ENCODE measurements at regions not wholly inside any gene's neighbourhood (a gene's known extent, or its start where the extent isn't known, plus 50 kb on each side); places are given as distances from the start of the nearest gene placed in this dataset.
A peak's percentile ranks its signal among the peaks of the same experiment; 100 is the strongest.

DNA sequence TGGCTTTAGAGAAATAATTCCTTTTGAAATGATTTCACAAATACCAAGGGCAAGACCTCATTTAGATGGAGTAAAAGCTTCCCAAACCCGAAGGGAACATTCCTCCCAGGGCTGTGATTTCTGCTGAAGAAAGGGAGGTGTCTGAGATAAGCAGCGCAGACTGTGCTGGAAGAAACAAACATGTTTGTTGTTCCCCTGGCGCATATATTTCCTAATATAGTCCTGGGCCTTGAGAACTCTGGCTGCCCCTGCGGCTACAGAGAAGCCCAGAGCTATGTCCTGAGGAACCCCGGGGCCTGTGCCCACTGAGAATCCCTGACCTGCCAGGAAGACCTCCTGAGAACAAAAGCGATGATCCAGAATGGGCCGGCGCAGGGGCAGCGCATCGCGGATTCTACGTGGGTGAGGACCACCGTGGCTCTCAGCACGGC, 372.6 kb upstream of the NT5C1B start:
- WGBS, 2 donors, result 89 to 91% methylated on average over 14 of the region's 14 CpGs

DNA sequence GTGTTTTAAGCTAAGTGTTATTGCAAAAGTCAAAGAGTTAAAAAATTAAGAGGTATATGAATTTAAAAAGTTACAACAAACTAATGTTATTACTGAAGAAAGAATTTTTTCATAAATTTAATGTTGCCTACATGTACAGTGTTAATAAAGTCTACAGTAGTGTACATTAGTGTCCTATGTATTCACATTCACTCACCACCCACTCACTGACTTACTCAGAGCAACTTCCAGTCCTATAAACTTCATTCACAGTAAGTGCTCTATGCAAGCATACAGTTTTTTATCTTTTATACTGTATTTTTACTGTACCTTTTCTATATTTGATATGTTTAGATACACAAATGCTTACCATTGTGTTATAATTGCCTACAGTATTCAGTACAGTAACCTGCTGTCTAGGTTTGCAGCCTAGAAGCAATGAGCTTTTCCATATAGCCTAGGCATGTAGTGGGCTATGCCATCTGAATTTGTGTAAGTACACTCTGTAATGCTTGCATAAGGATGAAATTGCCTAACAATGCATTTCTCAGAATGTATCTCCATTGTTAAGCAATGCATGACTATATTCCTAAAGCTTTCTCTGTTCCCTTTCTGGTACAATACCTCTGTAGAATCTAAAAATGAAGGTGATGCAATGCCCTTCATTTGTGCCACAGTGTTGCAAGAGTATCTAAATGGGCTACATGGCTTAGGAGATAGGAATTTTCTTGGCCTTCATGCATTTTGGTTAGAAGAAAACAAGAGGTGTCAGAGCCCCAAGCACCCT, 370.8 kb upstream of the NT5C1B start:
- no peak for ATAC-seq (ENCODE audit: low FRiP score in 2 of 2)
- Histone ChIP-seq H3K9me3 (no peaks in the 10 kb centered on the region), H3K4me1 (no peaks in the 10 kb centered on the region), H3K36me3 (no peaks in the 10 kb centered on the region), H3K27ac (no peak overlapping the region), H3K27me3 (no peaks in the 10 kb centered on the region), H3K4me3 (no peak overlapping the region)
- no peak for DNase-seq
- TF ChIP-seq EP300 (IDR thresholded peaks at IDR 0.05), result no peak
- no peak for TF ChIP-seq POLR2AphosphoS5 (IDR thresholded peaks at IDR 0.05)
- TF ChIP-seq, protein P1, sequence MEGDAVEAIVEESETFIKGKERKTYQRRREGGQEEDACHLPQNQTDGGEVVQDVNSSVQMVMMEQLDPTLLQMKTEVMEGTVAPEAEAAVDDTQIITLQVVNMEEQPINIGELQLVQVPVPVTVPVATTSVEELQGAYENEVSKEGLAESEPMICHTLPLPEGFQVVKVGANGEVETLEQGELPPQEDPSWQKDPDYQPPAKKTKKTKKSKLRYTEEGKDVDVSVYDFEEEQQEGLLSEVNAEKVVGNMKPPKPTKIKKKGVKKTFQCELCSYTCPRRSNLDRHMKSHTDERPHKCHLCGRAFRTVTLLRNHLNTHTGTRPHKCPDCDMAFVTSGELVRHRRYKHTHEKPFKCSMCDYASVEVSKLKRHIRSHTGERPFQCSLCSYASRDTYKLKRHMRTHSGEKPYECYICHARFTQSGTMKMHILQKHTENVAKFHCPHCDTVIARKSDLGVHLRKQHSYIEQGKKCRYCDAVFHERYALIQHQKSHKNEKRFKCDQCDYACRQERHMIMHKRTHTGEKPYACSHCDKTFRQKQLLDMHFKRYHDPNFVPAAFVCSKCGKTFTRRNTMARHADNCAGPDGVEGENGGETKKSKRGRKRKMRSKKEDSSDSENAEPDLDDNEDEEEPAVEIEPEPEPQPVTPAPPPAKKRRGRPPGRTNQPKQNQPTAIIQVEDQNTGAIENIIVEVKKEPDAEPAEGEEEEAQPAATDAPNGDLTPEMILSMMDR (IDR thresholded peaks at IDR 0.05), result no peak
- TF ChIP-seq POLR2A (IDR thresholded peaks at IDR 0.05), result no peak

More for the DNA sequence above, 372.6 kb upstream of the NT5C1B start:
- TF ChIP-seq, protein P1 (IDR thresholded peaks at IDR 0.05), result no peak
- TF ChIP-seq EP300 (IDR thresholded peaks at IDR 0.05) (no peak), POLR2AphosphoS5 (IDR thresholded peaks at IDR 0.05) (no peak), POLR2A (IDR thresholded peaks at IDR 0.05) (no peak)
- no peak overlapping the region for H3K4me3 ChIP-seq
- no peaks in the 10 kb centered on the region for H3K4me1 ChIP-seq
- H3K27me3 ChIP-seq, result no peaks in the 10 kb centered on the region
- no peak overlapping the region for H3K27ac ChIP-seq
- H3K36me3 ChIP-seq, result no peaks in the 10 kb centered on the region
- H3K9me3 ChIP-seq, result no peaks in the 10 kb centered on the region
- ATAC-seq (ENCODE audit: low FRiP score in 2 of 2), result peak in 1 of 2 donors; percentile 74
- DNase-seq, result peak in 1 of 2 donors; percentile 67

DNA sequence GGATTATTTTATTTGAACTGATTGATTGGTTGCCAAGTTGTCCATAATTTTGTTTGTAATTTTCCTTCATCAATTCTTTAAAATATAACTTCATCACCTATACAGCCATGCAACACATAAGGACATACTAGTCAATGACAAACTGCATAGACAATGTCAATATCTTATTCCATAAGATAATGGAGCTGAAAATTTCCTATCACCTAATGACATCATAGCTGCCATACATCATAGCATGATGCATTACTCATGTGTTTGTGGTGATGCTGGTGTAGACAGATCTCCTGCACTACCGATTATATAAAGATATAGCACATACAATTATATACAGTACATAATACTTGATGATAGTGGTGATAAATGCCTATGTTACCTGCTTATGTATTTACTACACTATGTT, 369.8 kb upstream of the NT5C1B start:
- Histone ChIP-seq H3K9me3 (no peaks in the 10 kb centered on the region), H3K4me3 (no peak overlapping the region), H3K27ac (no peak overlapping the region), H3K36me3 (no peaks in the 10 kb centered on the region), H3K4me1 (no peaks in the 10 kb centered on the region), H3K27me3 (no peaks in the 10 kb centered on the region)
- no peak for DNase-seq
- 83 to 95% methylated on average over 1 of the region's 1 CpG for WGBS, 2 donors
- no peak for ATAC-seq (ENCODE audit: low FRiP score in 2 of 2)
- TF ChIP-seq POLR2A (IDR thresholded peaks at IDR 0.05) (no peak), EP300 (IDR thresholded peaks at IDR 0.05) (no peak), POLR2AphosphoS5 (IDR thresholded peaks at IDR 0.05) (no peak)
- TF ChIP-seq, protein P1 (IDR thresholded peaks at IDR 0.05), result no peak

DNA sequence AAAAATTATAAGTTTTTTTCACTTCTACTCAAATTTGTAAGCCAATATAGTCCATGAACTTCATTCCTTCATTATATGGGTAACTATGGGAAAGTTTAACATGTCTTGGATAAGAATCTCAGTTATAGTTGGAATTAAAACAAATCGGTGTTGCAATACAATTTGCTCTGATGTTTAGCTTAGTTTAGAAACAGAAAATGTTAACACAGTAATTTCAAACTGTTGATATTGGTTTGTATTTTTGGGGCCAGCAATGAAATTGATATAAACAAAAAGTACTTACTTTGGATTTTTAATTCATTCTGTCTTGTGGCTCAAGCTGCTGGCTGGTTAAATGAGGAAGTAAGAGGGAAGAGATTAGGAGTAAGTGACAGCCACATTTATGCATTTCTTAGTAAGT, 368.5 kb upstream of the NT5C1B start:
- no peak for TF ChIP-seq POLR2AphosphoS5 (IDR thresholded peaks at IDR 0.05)
- TF ChIP-seq, protein P1 (IDR thresholded peaks at IDR 0.05), result no peak
- no peak for TF ChIP-seq POLR2A (IDR thresholded peaks at IDR 0.05)
- no peak for TF ChIP-seq EP300 (IDR thresholded peaks at IDR 0.05)
- ATAC-seq (ENCODE audit: low FRiP score in 2 of 2), result no peak
- no peaks in the 10 kb centered on the region for H3K9me3 ChIP-seq
- H3K36me3 ChIP-seq, result no peaks in the 10 kb centered on the region
- 76 to 81% methylated on average over 1 of the region's 1 CpG for WGBS, 2 donors
- DNase-seq, result no peak
- no peak overlapping the region for H3K27ac ChIP-seq
- no peaks in the 10 kb centered on the region for H3K27me3 ChIP-seq
- H3K4me3 ChIP-seq, result no peak overlapping the region
- no peaks in the 10 kb centered on the region for H3K4me1 ChIP-seq

DNA sequence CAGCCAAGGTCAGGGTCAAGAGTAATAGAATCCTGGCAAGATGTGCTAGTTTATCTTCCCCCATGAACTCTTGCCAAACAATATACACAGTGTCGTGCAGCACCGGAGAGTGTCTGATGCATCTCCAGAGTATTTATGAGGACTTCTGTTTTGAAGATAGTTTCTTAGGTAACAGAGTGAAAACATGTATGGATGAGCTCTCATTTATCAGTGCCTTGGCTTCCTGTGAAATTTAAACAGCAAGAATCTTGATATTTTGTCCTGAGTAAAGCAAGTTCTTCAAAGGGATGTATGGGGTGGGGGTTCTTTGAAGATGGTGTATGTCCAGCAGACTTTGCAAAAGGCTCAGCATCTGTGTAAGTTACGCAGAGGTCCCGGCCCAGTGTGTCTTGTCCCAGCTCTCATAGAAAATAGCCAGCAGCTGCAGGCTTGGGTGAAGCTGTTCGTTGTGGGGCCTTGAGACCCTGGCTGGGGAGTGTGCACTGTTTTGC, 361.0 kb upstream of the NT5C1B start:
- no peaks in the 10 kb centered on the region for H3K27me3 ChIP-seq
- 64 to 66% methylated on average over 5 of the region's 5 CpGs for WGBS, 2 donors
- H3K9me3 ChIP-seq, result no peaks in the 10 kb centered on the region
- ATAC-seq (ENCODE audit: low FRiP score in 2 of 2), result peak in 1 of 2 donors; percentile 8
- H3K27ac ChIP-seq, result no peak overlapping the region
- TF ChIP-seq POLR2AphosphoS5 (IDR thresholded peaks at IDR 0.05), result no peak
- no peaks in the 10 kb centered on the region for H3K36me3 ChIP-seq
- H3K4me3 ChIP-seq, result no peak overlapping the region
- no peak for DNase-seq
- no peaks in the 10 kb centered on the region for H3K4me1 ChIP-seq

All from upper lobe of left lung (tissue), 6 donors.